RPMI8226 (cell line): ENCODE measurements at regions not wholly inside any gene's neighbourhood (a gene's known extent, or its start where the extent isn't known, plus 50 kb on each side); places are given as distances from the start of the nearest gene placed in this dataset.
"Not testable (repeated sequence)": the region's sequence is repeated elsewhere in the genome, so short reads cannot be mapped to it uniquely, and the experiment has no call there.

Experiments
- DNase-seq: peaks from one replicate; pipeline ENCODE4 v3.0.0-alpha.2; 2015

DNA sequence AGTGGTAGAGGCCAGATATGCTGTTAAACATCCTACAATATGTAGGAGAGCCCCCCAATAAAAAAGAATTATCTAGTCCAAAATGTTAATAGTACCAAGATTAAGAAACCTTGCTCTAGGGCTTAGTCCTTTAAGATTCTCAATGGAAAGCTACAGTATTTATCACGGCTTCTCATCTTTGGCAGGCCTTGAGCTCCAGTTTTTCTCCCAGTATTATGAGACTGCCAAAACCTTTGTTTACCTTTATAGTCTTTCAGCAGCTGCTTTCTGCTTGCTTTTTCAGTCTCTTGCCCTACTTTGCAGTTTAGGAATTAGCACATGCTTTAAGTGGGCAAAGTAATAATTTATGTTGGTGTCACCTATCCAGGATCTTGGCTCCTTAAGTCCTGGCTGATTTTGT is 59.7 kb downstream of the NHLRC1 start:
- no peak for DNase-seq

DNA sequence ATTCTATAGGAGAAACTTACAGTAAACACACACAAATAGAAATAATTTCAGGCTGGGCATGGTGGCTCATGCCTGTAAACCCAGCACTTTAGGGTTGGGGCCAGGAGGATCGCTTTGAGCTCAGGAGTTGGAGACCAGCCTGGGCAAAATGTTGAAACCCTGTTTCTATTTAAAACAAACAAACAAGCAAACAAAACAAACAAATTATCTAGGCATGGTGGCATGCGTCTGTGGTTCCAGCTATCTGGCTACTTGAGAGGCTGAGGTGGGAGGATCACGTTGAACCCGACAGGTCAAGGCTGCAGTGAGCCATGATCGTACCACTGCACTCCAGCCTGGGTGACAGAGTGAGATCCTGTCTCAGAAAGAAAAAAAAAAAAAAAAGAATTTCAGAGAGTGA is 64.0 kb downstream of the NHLRC1 start:
- no peak for DNase-seq

DNA sequence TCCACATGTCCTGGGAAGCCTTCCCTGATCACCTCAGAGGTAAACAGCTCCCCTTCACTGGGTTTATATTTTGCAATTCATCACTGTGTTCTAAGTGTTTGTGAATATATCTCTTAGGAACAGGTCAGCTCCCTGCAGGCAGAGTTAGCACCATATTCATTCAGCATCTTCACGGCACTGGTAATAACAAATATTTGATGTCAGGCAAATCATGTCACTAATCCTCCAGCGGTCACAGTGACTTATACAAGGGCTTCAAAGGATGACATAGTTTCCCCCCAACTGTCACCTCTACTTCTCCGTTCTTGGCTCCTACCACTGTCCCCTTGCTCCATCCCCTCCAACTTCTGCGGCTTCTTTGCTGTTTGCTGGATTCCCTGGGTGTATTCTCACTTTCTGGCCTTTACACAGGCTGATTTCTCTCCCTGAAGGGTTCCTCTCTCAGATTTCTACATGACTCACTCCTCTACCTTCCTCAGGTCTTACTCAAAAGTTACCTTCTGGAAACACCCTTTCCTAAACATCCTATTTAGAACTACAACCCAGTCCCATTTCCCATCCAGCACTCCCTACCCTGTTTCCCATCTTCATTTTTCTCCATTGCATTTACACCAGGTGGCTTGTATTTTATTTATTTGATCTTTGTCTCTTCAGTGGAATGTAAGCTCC is 66.6 kb downstream of the NHLRC1 start:
- DNase-seq: no peak

DNA sequence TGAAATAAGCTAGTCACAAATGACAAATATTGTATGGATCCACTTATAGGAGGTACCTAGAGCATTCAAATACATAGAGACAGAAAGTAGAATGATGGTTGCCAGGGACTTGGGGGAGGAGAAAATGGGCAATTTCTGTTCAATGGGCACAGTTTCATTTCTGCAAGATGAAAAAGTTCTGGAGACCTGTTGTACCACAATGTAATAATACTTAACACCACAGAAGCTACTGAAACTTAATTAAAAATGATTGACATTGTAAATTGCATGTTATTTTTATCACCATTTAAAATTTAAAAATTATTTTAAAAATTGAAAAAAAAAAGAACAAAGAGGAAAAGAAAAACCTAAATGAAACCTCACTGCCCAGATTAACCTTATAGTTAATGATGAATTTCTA is 67.4 kb downstream of the NHLRC1 start:
- DNase-seq: no peak

DNA sequence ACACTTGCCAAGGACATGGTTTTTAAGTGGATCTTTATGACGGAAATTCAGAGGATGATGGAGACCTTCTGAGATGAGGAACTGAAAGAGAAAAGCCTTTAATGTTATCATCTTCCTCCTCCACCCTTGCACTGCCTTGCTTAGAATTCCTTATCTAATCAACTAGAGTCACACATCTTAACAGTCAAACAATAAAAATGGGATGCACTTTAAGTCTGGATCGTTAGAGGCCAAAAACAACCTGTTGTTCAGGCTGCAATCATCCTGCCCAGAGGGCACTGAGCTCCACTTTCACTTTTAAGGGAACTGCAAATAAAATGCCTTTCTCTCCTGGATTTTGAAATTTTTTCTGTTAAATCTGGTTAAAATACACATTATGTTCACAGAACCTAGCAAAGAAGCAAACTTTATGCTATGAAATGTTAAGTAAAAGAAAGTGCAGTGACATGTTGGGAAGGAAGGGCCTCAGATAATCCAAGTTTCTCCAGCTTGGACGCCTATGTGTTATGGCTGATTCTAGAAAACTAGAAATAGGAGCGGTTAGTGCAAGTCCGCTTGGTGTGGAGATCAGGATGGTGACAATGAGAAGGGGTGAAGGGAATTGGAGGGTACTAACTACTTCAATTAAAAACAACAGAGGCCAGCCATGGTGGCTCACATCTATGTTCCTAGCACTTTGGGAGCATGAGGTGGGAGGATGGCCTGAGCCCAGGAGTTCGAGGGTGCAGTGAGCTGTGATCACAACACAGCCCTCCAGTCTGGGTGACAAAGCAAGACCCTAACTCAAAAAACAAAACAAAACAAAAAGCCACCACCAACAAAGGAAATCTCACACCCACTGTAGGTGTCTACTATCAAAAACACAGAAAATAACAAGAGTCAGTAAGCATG is 66.4 kb upstream of the KIF13A start:
- peak; percentile 26 for DNase-seq

DNA sequence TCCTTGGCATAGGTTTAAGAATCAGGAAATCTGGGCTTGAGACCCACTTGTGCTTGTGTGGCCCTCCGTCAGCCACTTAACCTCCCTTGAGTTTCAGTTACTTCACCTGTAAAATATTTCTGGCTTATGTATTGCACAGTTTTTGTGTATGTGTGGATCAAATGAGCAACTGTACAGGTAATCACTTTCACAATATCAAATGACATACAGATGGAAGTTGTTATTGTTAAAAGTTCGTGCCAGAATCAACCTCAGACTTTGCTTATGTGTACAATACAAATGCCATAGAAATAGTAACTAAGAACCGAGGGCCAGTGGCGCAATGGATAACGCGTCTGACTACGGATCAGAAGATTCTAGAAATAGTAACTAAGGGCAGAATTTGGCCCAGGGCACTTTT is 65.6 kb upstream of the KIF13A start:
- no peak for DNase-seq

DNA sequence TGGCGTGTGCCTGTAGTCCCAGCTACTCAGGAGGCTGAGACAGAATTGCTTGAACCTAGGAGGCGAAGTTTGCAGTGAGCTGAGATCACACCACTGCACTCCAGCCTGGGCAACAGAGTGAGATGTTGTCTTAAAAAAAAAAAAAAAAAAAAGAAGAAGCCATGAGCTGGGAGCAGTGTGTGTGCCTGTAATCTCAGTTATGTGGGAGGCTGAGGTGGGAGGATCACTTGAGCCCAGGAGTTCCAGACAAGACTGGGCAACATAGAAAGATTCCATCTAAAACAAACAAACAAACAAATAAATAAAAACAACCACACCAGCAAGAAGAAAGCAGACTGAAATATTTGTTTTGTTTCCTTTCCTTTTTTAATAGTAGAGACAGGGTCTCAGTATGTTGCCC is 62.2 kb upstream of the KIF13A start:
- no peak for DNase-seq

DNA sequence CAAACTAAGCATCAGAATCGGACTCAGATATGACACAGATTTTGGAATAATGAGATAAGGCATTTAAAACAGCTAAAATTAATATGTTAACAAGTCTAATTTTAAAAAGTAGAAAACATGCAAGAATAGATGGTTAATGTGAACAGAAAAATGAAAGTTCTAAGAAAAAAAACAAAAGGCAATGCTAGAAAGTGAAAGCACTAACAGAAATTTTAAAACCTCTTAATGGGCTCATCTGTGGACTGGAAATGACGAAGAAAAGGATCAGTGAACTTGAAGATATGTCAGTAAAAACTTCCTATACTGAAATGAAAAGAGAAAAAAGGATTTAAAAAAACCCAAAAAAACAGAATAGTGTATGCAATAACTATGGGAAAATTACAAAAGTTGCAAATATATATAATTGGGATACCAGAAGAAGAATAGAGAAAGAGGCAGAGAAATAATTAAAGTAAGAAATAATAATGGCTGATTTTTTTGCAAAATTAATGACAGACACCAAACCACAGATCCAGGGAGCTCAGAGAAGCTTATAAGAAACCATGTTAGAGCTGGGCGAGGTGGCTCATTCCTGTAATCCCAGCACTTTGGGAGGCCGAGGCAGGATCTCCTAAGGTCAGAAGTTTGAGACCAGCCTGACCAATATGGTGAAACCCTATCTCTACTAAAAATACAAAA is 61.7 kb upstream of the KIF13A start:
- no peak for DNase-seq

DNA sequence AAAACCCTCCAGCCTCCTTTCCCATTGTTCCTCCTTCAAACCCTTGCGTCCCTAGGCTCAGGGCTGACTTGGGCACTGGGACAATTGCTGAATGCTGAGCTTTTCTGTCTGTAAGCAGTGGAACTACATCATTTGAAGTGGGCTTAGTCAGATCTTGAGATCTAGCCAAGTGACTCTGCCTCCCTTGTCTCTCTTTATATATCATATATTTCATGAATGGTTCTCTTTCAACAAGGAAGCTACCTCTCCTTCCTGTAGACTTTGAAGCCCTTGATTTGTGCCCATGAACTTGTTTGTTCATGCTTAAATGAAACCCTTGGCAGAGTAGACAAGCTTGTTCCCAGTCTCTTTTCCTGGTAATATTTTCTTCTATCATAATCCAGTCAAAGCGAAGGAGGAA is 60.0 kb upstream of the KIF13A start:
- no peak for DNase-seq

DNA sequence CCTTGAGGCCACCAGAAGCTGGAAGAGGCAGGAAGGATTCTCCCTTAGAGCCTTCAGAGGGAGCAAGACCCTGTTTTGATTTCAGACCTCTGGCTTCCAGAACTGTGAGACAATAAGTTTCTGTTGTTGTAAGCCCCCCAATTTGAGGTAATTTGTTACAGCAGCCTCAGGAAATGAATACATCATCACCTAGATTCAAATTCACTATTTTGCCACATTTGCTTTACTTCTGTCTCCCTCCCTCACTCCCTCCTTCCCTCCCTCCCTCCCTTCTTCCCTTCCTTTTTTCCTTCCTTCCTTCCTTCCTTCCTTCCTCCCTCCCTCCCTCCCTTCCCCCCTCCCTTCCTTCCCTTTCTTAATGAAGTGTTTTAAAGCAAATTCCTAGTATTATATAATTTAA is 58.1 kb upstream of the KIF13A start:
- DNase-seq: no peak

DNA sequence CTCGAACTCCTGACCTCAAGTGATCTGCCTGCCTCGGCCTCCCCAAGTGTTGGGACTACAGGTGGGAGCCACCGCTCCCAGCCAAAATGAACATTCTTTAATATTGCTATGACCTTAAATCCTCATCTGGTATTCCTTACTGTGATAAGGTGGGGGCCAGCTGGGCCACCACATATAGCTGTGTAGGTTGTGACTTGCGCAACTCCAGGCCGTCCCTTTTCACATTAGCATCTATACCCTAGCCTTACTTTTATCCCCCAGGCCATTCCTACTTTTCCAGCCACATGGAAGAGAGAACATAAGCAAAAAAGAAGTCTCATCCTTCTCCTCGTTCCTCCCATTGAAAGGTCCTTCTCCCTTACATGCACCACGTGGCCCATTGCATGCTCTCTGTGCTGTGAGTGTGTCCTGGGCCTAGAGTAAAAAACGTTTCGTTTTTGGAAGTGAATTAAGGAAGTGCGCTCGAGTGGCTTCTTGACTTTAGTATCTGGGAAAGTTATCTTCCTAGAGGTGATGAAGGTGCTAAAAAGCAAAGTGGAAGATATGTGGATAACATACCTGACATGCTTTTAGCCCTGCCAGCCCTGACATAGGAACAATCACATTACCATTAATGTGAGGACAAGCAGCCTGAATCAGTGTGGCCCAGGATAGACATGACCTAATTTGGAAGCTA is 56.8 kb upstream of the KIF13A start:
- DNase-seq: no peak

DNA sequence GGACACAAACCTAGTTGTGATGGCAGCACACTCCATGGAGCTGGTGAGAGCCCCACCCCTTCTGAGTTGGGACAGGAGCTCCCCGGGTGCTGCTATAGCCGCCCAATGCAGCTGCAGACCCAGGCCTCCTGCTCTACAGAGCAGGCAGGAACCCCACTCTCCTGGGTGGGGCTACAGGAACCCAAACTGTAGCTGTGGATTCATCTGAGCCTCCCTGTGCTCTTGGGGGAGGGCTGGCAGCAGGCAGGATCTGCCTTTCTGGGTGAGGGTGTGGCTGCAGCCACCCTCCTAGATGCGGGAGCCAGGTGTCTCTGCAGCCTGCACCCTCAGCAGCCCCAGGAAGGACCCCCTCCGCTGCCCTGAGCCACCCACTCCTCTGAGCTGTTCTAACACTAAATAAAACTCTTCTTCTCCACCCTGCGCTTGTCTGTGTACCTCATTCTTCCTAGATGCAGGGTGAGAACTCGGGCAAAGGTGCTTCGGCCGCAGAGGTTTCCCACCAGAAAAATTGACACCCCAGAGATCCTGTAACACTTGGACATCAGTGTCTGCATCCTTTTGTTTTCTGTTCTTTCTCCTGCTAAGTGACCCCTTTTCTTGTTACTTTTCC is 55.2 kb upstream of the KIF13A start:
- no peak for DNase-seq

DNA sequence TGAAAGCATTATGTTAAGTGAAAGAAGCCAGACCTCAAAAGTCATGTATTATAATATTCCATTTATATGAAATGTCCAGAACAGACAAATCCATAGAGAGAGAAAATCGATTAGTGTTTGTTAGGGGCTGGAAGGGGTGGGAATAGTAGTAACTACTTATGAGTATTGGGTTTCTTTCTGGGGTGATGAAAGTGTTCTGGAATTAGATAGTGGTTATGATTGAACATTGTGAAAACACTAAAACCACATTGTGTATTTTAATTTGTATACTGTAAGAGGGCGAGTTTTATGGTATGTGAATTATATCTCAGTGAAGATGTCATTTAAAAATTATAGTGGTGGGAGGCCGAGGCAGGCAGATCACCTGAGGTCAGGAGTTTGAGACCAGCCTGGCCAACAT is 52.0 kb upstream of the KIF13A start:
- no peak for DNase-seq

DNA sequence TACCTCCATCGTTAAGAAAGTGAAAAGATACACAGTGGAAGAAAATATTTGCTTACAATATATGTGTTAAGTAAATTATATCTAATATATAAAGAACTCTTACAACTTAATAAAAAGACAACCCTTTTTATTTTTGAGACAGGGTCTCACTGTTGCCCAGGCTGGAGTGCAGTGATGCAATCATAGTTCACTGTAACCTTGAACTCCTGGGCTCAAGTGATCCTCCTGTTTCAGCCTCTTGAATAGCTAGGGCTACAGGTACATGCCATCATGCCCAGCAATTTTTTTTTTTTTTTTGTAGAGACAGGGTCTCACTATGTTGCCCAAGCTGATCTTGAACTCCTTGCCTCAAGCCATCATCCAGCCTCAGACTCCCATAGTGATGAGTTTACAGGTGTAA is 50.8 kb upstream of the KIF13A start:
- not testable (repeated sequence) for DNase-seq
